Progenitor cell of endocrine pancreas (in vitro differentiated cells): ENCODE measurements at regions not wholly inside any gene's neighbourhood (a gene's known extent, or its start where the extent isn't known, plus 50 kb on each side); places are given as distances from the start of the nearest gene placed in this dataset.

Experiments
- DNase-seq: peaks from one replicate; pipeline ENCODE4 v3.0.0; 2021; ENCODE audit warnings: low spot score; ENCODE audit not compliant: unreplicated experiment
- H3K27ac Mint-ChIP-seq: 2 replicates; pipeline ENCODE4 v1.8.0; 2021; ENCODE audit warnings: mild to moderate bottlenecking, moderate library complexity, mixed read lengths
- H3K27me3 Mint-ChIP-seq: 2 replicates; pipeline ENCODE4 v1.8.0; 2021; ENCODE audit warnings: mixed read lengths
- H3K36me3 Mint-ChIP-seq: 2 replicates; pipeline ENCODE4 v1.8.0; 2022; ENCODE audit warnings: mixed read lengths; ENCODE audit not compliant: insufficient read depth
- H3K4me1 Mint-ChIP-seq: 2 replicates; pipeline ENCODE4 v1.8.0; 2021; ENCODE audit warnings: low read depth, mixed read lengths
- H3K4me3 Mint-ChIP-seq: 2 replicates; pipeline ENCODE4 v1.8.0; 2021; ENCODE audit warnings: low read depth, mild to moderate bottlenecking, moderate library complexity, mixed read lengths
- H3K9me3 Mint-ChIP-seq: 2 replicates; pipeline ENCODE4 v1.8.0; 2021; ENCODE audit warnings: low read depth, mixed read lengths
- CTCF ChIP-seq: fragments of 200-600 bp; sonication (generic); IDR thresholded peaks from one replicate; pipeline ENCODE4 v1.5.0; 2021; ENCODE audit warnings: antibody characterized with exemption, mild to moderate bottlenecking; ENCODE audit not compliant: unreplicated experiment

- H3K27ac Mint-ChIP-seq: no peak overlapping the region
- H3K9me3 Mint-ChIP-seq: peaks cover 9% of the 10 kb centered on the region
- no peaks in the 10 kb centered on the region for H3K27me3 Mint-ChIP-seq
- peaks cover 12% of the 10 kb centered on the region for H3K4me1 Mint-ChIP-seq
- no peak for TF ChIP-seq CTCF
- no peak overlapping the region for H3K4me3 Mint-ChIP-seq
- DNase-seq: no peak
- H3K36me3 Mint-ChIP-seq: no peaks in the 10 kb centered on the region
These were observed 423.6 kb downstream of the NDFIP2 start for GRCh38 chr13:79904581-79904980.

- no peak for DNase-seq
- no peaks in the 10 kb centered on the region for H3K27me3 Mint-ChIP-seq
- peaks cover 3% of the 10 kb centered on the region for H3K9me3 Mint-ChIP-seq
- no peak overlapping the region for H3K4me3 Mint-ChIP-seq
- no peaks in the 10 kb centered on the region for H3K36me3 Mint-ChIP-seq
- TF ChIP-seq CTCF: no peak
- no peak overlapping the region for H3K27ac Mint-ChIP-seq
- H3K4me1 Mint-ChIP-seq: peaks cover 11% of the 10 kb centered on the region
These were observed 420.4 kb downstream of the NDFIP2 start for GRCh38 chr13:79901336-79901735.

GRCh38 chr13:79900356-79900755 lies 419.4 kb downstream of the NDFIP2 start:
- Mint-ChIP-seq H3K9me3 (peaks cover 5% of the 10 kb centered on the region), H3K4me3 (no peak overlapping the region), H3K36me3 (no peaks in the 10 kb centered on the region), H3K27ac (no peak overlapping the region), H3K27me3 (no peaks in the 10 kb centered on the region), H3K4me1 (peaks cover 9% of the 10 kb centered on the region)
- no peak for DNase-seq
- no peak for TF ChIP-seq CTCF

GRCh38 chr13:79898996-79899395 lies 418.0 kb downstream of the NDFIP2 start:
- H3K4me3 Mint-ChIP-seq: no peak overlapping the region
- no peak for DNase-seq
- H3K36me3 Mint-ChIP-seq: no peaks in the 10 kb centered on the region
- H3K27me3 Mint-ChIP-seq: no peaks in the 10 kb centered on the region
- no peak for TF ChIP-seq CTCF
- H3K4me1 Mint-ChIP-seq: peaks cover 3% of the 10 kb centered on the region
- peaks cover 5% of the 10 kb centered on the region for H3K9me3 Mint-ChIP-seq
- no peak overlapping the region for H3K27ac Mint-ChIP-seq

GRCh38 chr13:79898202-79898826 lies 417.4 kb downstream of the NDFIP2 start:
- no peak overlapping the region for H3K4me3 Mint-ChIP-seq
- DNase-seq: no peak
- no peaks in the 10 kb centered on the region for H3K36me3 Mint-ChIP-seq
- peaks cover 5% of the 10 kb centered on the region for H3K9me3 Mint-ChIP-seq
- H3K27ac Mint-ChIP-seq: no peak overlapping the region
- no peaks in the 10 kb centered on the region for H3K27me3 Mint-ChIP-seq
- H3K4me1 Mint-ChIP-seq: peaks cover 1% of the 10 kb centered on the region
- TF ChIP-seq CTCF: no peak
